Endodermal cell (in vitro differentiated cells): ENCODE measurements at regions not wholly inside any gene's neighbourhood (a gene's known extent, or its start where the extent isn't known, plus 50 kb on each side); places are given as distances from the start of the nearest gene placed in this dataset.
"Not testable (repeated sequence)": the region's sequence is repeated elsewhere in the genome, so short reads cannot be mapped to it uniquely, and the experiment has no call there.

Experiments
- DNase-seq: peaks from one replicate; pipeline ENCODE4 v3.0.0-alpha.2; 2017
- H3K27ac ChIP-seq: 2 replicates; pipeline ENCODE4 v1.5.1; 2013; ENCODE audit warnings: mild to moderate bottlenecking, low read depth, low read length, moderate library complexity
- H3K27me3 ChIP-seq: 2 replicates; pipeline ENCODE4 v1.6.1; 2013; ENCODE audit warnings: mild to moderate bottlenecking, low read length, moderate library complexity; ENCODE audit not compliant: insufficient read depth, control insufficient read depth, poor library complexity, severe bottlenecking
- H3K36me3 ChIP-seq: 2 replicates; pipeline ENCODE4 v1.7.0; 2013; ENCODE audit warnings: mild to moderate bottlenecking, low read length, moderate library complexity; ENCODE audit not compliant: control insufficient read depth, insufficient read depth
- H3K4me1 ChIP-seq: one replicate; pipeline ENCODE4 v1.7.0; 2013; ENCODE audit warnings: low read length; ENCODE audit not compliant: control insufficient read depth, insufficient read depth
- H3K4me3 ChIP-seq: 2 replicates; pipeline ENCODE4 v1.5.1; 2013; ENCODE audit warnings: mild to moderate bottlenecking, low read length, moderate library complexity
- H3K9ac ChIP-seq: 2 replicates; pipeline ENCODE4 v1.6.1; 2013; ENCODE audit warnings: mild to moderate bottlenecking, low read length, moderate library complexity; ENCODE audit not compliant: poor library complexity, severe bottlenecking; ENCODE audit errors: extremely low read depth
- H3K9me3 ChIP-seq: 2 replicates; pipeline ENCODE4 v1.6.1; 2013; ENCODE audit warnings: mild to moderate bottlenecking, low read length, moderate library complexity; ENCODE audit not compliant: control insufficient read depth
- H3K27ac Mint-ChIP-seq: 2 replicates; pipeline ENCODE4 v1.8.0; 2020; ENCODE audit warnings: mixed read lengths
- H3K27me3 Mint-ChIP-seq: 2 replicates; pipeline ENCODE4 v1.8.0; 2021; ENCODE audit warnings: mild to moderate bottlenecking, mixed read lengths; ENCODE audit not compliant: insufficient read depth
- H3K36me3 Mint-ChIP-seq: 2 replicates; pipeline ENCODE4 v1.8.0; 2020; ENCODE audit warnings: low read depth, mixed read lengths
- H3K4me1 Mint-ChIP-seq: 2 replicates; pipeline ENCODE4 v1.8.0; 2020; ENCODE audit warnings: mixed read lengths
- H3K4me3 Mint-ChIP-seq: 2 replicates; pipeline ENCODE4 v1.8.0; 2020; ENCODE audit warnings: mild to moderate bottlenecking, moderate library complexity, mixed read lengths
- H3K9me3 Mint-ChIP-seq: 2 replicates; pipeline ENCODE4 v1.8.0; 2020; ENCODE audit warnings: mild to moderate bottlenecking, mixed read lengths
- WGBS, 2 experiments: methylation state at CpG; one replicate each; pipeline versions ENCODE4 v1.1.5 to v1.1.7; 2013; ENCODE audit warnings: missing lambda C conversion rate in 2 of 2, mixed read lengths in 1 of 2; ENCODE audit not compliant: insufficient coverage in 1 of 2, insufficient read length in 1 of 2; 5-methylcytosine and 5-hydroxymethylcytosine counted together

GRCh38 chr7:103211049-103211448 is 62.1 kb upstream of the NAPEPLD start:
- not testable (repeated sequence) for H3K27ac ChIP-seq, H3K4me3 ChIP-seq, H3K27me3 ChIP-seq, H3K9me3 ChIP-seq, H3K27ac Mint-ChIP-seq, H3K9me3 Mint-ChIP-seq, H3K4me3 Mint-ChIP-seq, H3K36me3 Mint-ChIP-seq, H3K4me1 ChIP-seq, H3K9ac ChIP-seq, H3K4me1 Mint-ChIP-seq, H3K27me3 Mint-ChIP-seq, H3K36me3 ChIP-seq
- peak; percentile 46 for DNase-seq
- 81% methylated on average over 5 of the region's 6 CpGs; no CpG with 5 or more reads in 1 of the 2 experiments for WGBS, 2 experiments

- DNase-seq, H3K27me3 ChIP-seq, H3K4me3 Mint-ChIP-seq, H3K9me3 ChIP-seq, H3K36me3 ChIP-seq, H3K4me1 ChIP-seq, H3K27ac Mint-ChIP-seq, H3K4me1 Mint-ChIP-seq, H3K9me3 Mint-ChIP-seq, H3K27me3 Mint-ChIP-seq, H3K9ac ChIP-seq, H3K36me3 Mint-ChIP-seq, H3K27ac ChIP-seq, H3K4me3 ChIP-seq: not testable (repeated sequence)
- WGBS, 2 experiments, result 84 to 100% methylated on average over 1 to 3 of the region's 3 CpGs
Observed at GRCh38 chr7:103199191-103199590, 50.3 kb upstream of the NAPEPLD start.
